Suprapubic skin (tissue), 4 donors: ENCODE measurements at regions not wholly inside any gene's neighbourhood (a gene's known extent, or its start where the extent isn't known, plus 50 kb on each side); places are given as distances from the start of the nearest gene placed in this dataset.

Source experiments
- DNase-seq, 2 donors: peaks; one replicate each; pipeline ENCODE4 v3.0.0-alpha.2; 2019; ENCODE audit warnings: low spot score in 2 of 2
- H3K27ac ChIP-seq: fragments of 200-600 bp; sonication (generic); one replicate; pipeline ENCODE4 v1.5.1; 2019
- H3K27me3 ChIP-seq: fragments of 200-600 bp; sonication (generic); one replicate; pipeline ENCODE4 v1.5.1; 2019
- H3K36me3 ChIP-seq: fragments of 200-600 bp; sonication (generic); one replicate; pipeline ENCODE4 v1.5.1; 2019
- H3K4me1 ChIP-seq: fragments of 200-600 bp; sonication (generic); one replicate; pipeline ENCODE4 v1.5.1; 2019
- H3K4me3 ChIP-seq: fragments of 200-600 bp; sonication (generic); one replicate; pipeline ENCODE4 v1.5.1; 2019; ENCODE audit warnings: mild to moderate bottlenecking
- H3K9me3 ChIP-seq: fragments of 200-600 bp; sonication (generic); one replicate; pipeline ENCODE4 v1.5.1; 2019
- CTCF ChIP-seq, 2 donors: fragments of 200-600 bp in 1 of 2; fragments of 450-650 bp in 1 of 2; sonication (generic) in 1 of 2; IDR thresholded peaks; one replicate each; pipeline ENCODE4 v1.5.1; 2016 to 2019; ENCODE audit warnings: antibody characterized with exemption in 2 of 2, mild to moderate bottlenecking in 1 of 2, moderate library complexity in 1 of 2
- EP300 ChIP-seq: sonication (generic); formaldehyde crosslinking; IDR thresholded peaks from one replicate; pipeline ENCODE4 v1.6.1; 2017; ENCODE audit warnings: antibody characterized with exemption
- POLR2A ChIP-seq, 2 donors: fragments of 450-650 bp; IDR thresholded peaks; one replicate each; pipeline ENCODE4 v1.6.1; 2017; ENCODE audit warnings: antibody characterized with exemption in 2 of 2, mild to moderate bottlenecking in 2 of 2, moderate library complexity in 2 of 2
- POLR2AphosphoS5 ChIP-seq, 3 donors: sonication (generic); formaldehyde crosslinking; IDR thresholded peaks; one replicate each; pipeline ENCODE4 v1.6.1; 2017; ENCODE audit warnings: antibody characterized with exemption in 3 of 3
- WGBS: methylation state at CpG from one replicate; pipeline ENCODE4 v1.1.5; 2018; 5-methylcytosine and 5-hydroxymethylcytosine counted together

DNA sequence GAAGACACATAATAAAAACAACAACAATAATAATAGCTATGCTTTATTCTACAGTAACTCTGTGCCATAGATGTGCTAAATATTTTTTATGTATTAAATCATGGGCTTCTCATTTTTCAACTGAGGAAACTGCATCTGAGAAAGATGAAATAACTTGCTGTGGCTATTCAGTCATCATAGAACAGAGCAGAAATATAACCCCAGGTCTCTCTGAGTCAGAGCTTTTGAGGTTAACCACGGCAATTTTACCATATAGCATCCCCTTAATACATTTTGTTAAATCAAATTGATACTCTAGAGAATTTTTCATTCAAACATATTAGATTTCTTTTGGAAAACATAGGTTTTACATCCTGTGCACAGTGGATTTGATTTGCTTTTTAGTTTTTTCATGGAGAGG lies 586.6 kb upstream of the KLHL29 start:
- 72% methylated on average over 1 of the region's 1 CpG for WGBS
- H3K36me3 ChIP-seq: no peaks in the 10 kb centered on the region
- no peak for TF ChIP-seq CTCF (IDR thresholded peaks at IDR 0.05)
- TF ChIP-seq POLR2AphosphoS5 (IDR thresholded peaks at IDR 0.05): no peak
- TF ChIP-seq EP300: no peak
- no peak for TF ChIP-seq POLR2A (IDR thresholded peaks at IDR 0.05)

DNA sequence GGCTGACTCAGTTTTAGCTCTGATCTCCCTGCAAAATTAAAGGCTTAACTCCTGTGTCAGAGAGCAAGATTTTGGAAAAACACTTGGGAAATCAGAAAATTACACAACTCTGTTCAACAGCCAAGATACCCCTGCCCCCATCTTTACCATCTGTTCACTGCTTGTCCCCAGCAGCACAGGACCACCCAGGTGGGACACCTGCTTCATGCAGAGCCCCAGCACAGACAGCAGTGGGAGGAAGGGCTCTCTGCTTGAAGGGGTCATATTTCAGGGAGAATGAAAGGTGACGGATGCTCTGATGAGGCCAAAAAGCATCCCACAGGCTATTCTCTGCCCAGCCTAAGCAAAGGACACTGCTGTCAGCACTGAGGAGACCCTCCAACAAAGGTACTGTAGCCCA lies 584.6 kb upstream of the KLHL29 start:
- no peaks in the 10 kb centered on the region for H3K27me3 ChIP-seq
- H3K36me3 ChIP-seq: no peaks in the 10 kb centered on the region
- no peak for DNase-seq
- H3K4me3 ChIP-seq: no peak overlapping the region
- no peaks in the 10 kb centered on the region for H3K9me3 ChIP-seq
- 30% methylated on average over 1 of the region's 1 CpG for WGBS
- TF ChIP-seq POLR2AphosphoS5 (IDR thresholded peaks at IDR 0.05) (no peak), CTCF (IDR thresholded peaks at IDR 0.05) (no peak), EP300 (no peak), POLR2A (IDR thresholded peaks at IDR 0.05) (no peak)
- H3K27ac ChIP-seq: no peak overlapping the region
- no peaks in the 10 kb centered on the region for H3K4me1 ChIP-seq

More for the DNA sequence above, 586.6 kb upstream of the KLHL29 start:
- H3K9me3 ChIP-seq: no peaks in the 10 kb centered on the region
- no peaks in the 10 kb centered on the region for H3K27me3 ChIP-seq
- no peaks in the 10 kb centered on the region for H3K4me1 ChIP-seq
- H3K4me3 ChIP-seq: no peak overlapping the region
- no peak for DNase-seq
- no peak overlapping the region for H3K27ac ChIP-seq

GRCh38 chr2:22801071-22801470 lies 583.9 kb upstream of the KLHL29 start:
- no peak overlapping the region for H3K27ac ChIP-seq
- no peaks in the 10 kb centered on the region for H3K36me3 ChIP-seq
- H3K9me3 ChIP-seq: no peaks in the 10 kb centered on the region
- H3K27me3 ChIP-seq: no peaks in the 10 kb centered on the region
- no peak overlapping the region for H3K4me3 ChIP-seq
- no peak for TF ChIP-seq CTCF (IDR thresholded peaks at IDR 0.05)
- no peak for TF ChIP-seq POLR2A (IDR thresholded peaks at IDR 0.05)
- TF ChIP-seq EP300: no peak
- no peak for TF ChIP-seq POLR2AphosphoS5 (IDR thresholded peaks at IDR 0.05)
- H3K4me1 ChIP-seq: no peaks in the 10 kb centered on the region
- DNase-seq: no peak
- 64% methylated on average over 3 of the region's 3 CpGs for WGBS

- TF ChIP-seq EP300 (no peak), POLR2AphosphoS5 (IDR thresholded peaks at IDR 0.05) (no peak), CTCF (IDR thresholded peaks at IDR 0.05) (no peak), POLR2A (IDR thresholded peaks at IDR 0.05) (no peak)
- DNase-seq: no peak
- Histone ChIP-seq H3K4me3 (no peak overlapping the region), H3K27me3 (no peaks in the 10 kb centered on the region), H3K36me3 (no peaks in the 10 kb centered on the region), H3K9me3 (no peaks in the 10 kb centered on the region), H3K4me1 (no peaks in the 10 kb centered on the region), H3K27ac (no peak overlapping the region)
- whole genome bisulfite sequencing: 67% methylated on average over 5 of the region's 5 CpGs
These were observed 583.0 kb upstream of the KLHL29 start for GRCh38 chr2:22801970-22802369.

DNA sequence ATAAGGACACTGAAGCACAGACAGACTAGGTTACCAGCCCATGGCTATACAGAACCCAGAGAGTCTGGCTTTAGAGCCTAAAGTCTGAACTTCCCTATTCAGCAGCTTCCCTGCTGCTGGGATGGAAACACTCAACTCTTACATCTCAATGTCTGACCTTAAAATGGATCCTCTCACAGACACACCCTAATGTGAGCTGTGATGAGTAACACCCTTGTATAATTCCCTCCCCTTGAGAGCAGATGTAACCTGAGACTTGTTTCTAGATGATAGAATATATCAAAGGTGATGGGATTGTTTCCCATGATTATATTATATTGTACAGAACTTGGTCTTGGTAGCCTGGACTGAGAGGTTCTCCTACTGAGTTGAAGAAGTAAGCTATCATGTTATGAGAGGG lies 577.1 kb upstream of the KLHL29 start:
- no peaks in the 10 kb centered on the region for H3K27me3 ChIP-seq
- H3K27ac ChIP-seq: no peak overlapping the region
- no peaks in the 10 kb centered on the region for H3K4me1 ChIP-seq
- no peaks in the 10 kb centered on the region for H3K9me3 ChIP-seq
- no peak for TF ChIP-seq POLR2AphosphoS5 (IDR thresholded peaks at IDR 0.05)
- TF ChIP-seq CTCF (IDR thresholded peaks at IDR 0.05): no peak
- TF ChIP-seq EP300: no peak
- no peak for TF ChIP-seq POLR2A (IDR thresholded peaks at IDR 0.05)
- H3K36me3 ChIP-seq: no peaks in the 10 kb centered on the region
- DNase-seq: no peak
- H3K4me3 ChIP-seq: no peak overlapping the region
